GM18502 (cell line): ENCODE measurements at regions not wholly inside any gene's neighbourhood (a gene's known extent, or its start where the extent isn't known, plus 50 kb on each side); places are given as distances from the start of the nearest gene placed in this dataset.

Experiments
- ATAC-seq: cut with Tn5 transposase; IDR thresholded peaks from one replicate; pipeline ENCODE4 v1.9.1; 2021; ENCODE audit warnings: mild to moderate bottlenecking; ENCODE audit not compliant: unreplicated experiment, poor library complexity

- ATAC-seq: no peak
Observed at GRCh38 chr1:212188599-212189351, 96.4 kb upstream of the PPP2R5A start.

- no peak for ATAC-seq
Observed at GRCh38 chr1:212189352-212189738, 95.9 kb upstream of the PPP2R5A start.

GRCh38 chr1:212190169-212190568 is 95.0 kb upstream of the PPP2R5A start:
- no peak for ATAC-seq

- no peak for ATAC-seq
Observed at GRCh38 chr1:212192261-212192998, 92.8 kb upstream of the PPP2R5A start.

- ATAC-seq: no peak
Observed at GRCh38 chr1:212196355-212196754, 88.9 kb upstream of the PPP2R5A start.

GRCh38 chr1:212201461-212201860 is 83.7 kb upstream of the PPP2R5A start:
- ATAC-seq: no peak

- no peak for ATAC-seq
Observed at GRCh38 chr1:212203630-212204029, 81.6 kb upstream of the PPP2R5A start.

GRCh38 chr1:212205006-212205405 is 80.2 kb upstream of the PPP2R5A start:
- ATAC-seq: no peak

- ATAC-seq: no peak
Observed at GRCh38 chr1:212205843-212206242, 79.4 kb upstream of the PPP2R5A start.

GRCh38 chr1:212207118-212207517 is 78.1 kb upstream of the PPP2R5A start:
- ATAC-seq: no peak

- ATAC-seq: no peak
Observed at GRCh38 chr1:212207822-212208520, 77.2 kb upstream of the PPP2R5A start.

GRCh38 chr1:212208978-212209644 is 76.1 kb upstream of the PPP2R5A start:
- ATAC-seq: no peak

- no peak for ATAC-seq
Observed at GRCh38 chr1:212211371-212211770, 73.8 kb upstream of the PPP2R5A start.

- no peak for ATAC-seq
Observed at GRCh38 chr1:212212343-212212742, 72.9 kb upstream of the PPP2R5A start.

GRCh38 chr1:212212906-212213305 is 72.3 kb upstream of the PPP2R5A start:
- no peak for ATAC-seq

GRCh38 chr1:212213784-212214183 is 71.4 kb upstream of the PPP2R5A start:
- no peak for ATAC-seq

GRCh38 chr1:212214325-212214724 is 70.9 kb upstream of the PPP2R5A start:
- ATAC-seq: no peak

- no peak for ATAC-seq
Observed at GRCh38 chr1:212215910-212216309, 69.3 kb upstream of the PPP2R5A start.

- no peak for ATAC-seq
Observed at GRCh38 chr1:212217633-212218032, 67.6 kb upstream of the PPP2R5A start.

GRCh38 chr1:212218065-212218464 is 67.1 kb upstream of the PPP2R5A start:
- no peak for ATAC-seq

GRCh38 chr1:212218911-212219310 is 66.3 kb upstream of the PPP2R5A start:
- ATAC-seq: peak; percentile 96
